ENCODE measurements at regions not wholly inside any gene's neighbourhood (a gene's known extent, or its start where the extent isn't known, plus 50 kb on each side); places are given as distances from the start of the nearest gene placed in this dataset.

- DNase-seq, result no peak
Observed at GRCh38 chr16:64450177-64450576, 671.7 kb downstream of the CDH11 start.

- DNase-seq, result no peak
Observed at GRCh38 chr16:64449506-64449905, 672.4 kb downstream of the CDH11 start.

- no peak for DNase-seq
Observed at GRCh38 chr16:64445649-64446048, 676.2 kb downstream of the CDH11 start.

GRCh38 chr16:64445245-64445644 lies 676.6 kb downstream of the CDH11 start:
- DNase-seq, result no peak

GRCh38 chr16:64440421-64440831 lies 681.4 kb downstream of the CDH11 start:
- DNase-seq, result no peak

- no peak for DNase-seq
Observed at GRCh38 chr16:64440005-64440404, 681.9 kb downstream of the CDH11 start.

- no peak for DNase-seq
Observed at GRCh38 chr16:64437706-64438324, 684.0 kb downstream of the CDH11 start.

- no peak for DNase-seq
Observed at GRCh38 chr16:64434526-64435069, 687.3 kb downstream of the CDH11 start.

- no peak for DNase-seq
Observed at GRCh38 chr16:64428463-64429113, 693.3 kb downstream of the CDH11 start.

- no peak for DNase-seq
Observed at GRCh38 chr16:64426131-64426666, 695.7 kb downstream of the CDH11 start.

GRCh38 chr16:64425381-64425780 lies 696.5 kb downstream of the CDH11 start:
- no peak for DNase-seq

GRCh38 chr16:64422259-64422658 lies 699.6 kb downstream of the CDH11 start:
- DNase-seq, result no peak

- no peak for DNase-seq
Observed at GRCh38 chr16:64421515-64421914, 700.3 kb downstream of the CDH11 start.

- no peak for DNase-seq
Observed at GRCh38 chr16:64419832-64420231, 702.0 kb downstream of the CDH11 start.

GRCh38 chr16:64417711-64418227 lies 704.1 kb downstream of the CDH11 start:
- no peak for DNase-seq

GRCh38 chr16:64416216-64417005 lies 705.5 kb downstream of the CDH11 start:
- no peak for DNase-seq

- DNase-seq, result no peak
Observed at GRCh38 chr16:64412578-64413280, 709.1 kb downstream of the CDH11 start.

- DNase-seq, result no peak
Observed at GRCh38 chr16:64410306-64410705, 711.6 kb downstream of the CDH11 start.

GRCh38 chr16:64409783-64410210 lies 712.1 kb downstream of the CDH11 start:
- no peak for DNase-seq

- DNase-seq, result no peak
Observed at GRCh38 chr16:64408699-64409098, 713.2 kb downstream of the CDH11 start.

GRCh38 chr16:64406770-64407181 lies 715.1 kb downstream of the CDH11 start:
- no peak for DNase-seq

- DNase-seq, result no peak
Observed at GRCh38 chr16:64403352-64403751, 718.5 kb downstream of the CDH11 start.

- DNase-seq, result no peak
Observed at GRCh38 chr16:64398793-64399192, 723.1 kb downstream of the CDH11 start.
